ENCODE measurements at regions not wholly inside any gene's neighbourhood (a gene's known extent, or its start where the extent isn't known, plus 50 kb on each side); places are given as distances from the start of the nearest gene placed in this dataset.

GRCh38 chr2:163467251-163467630 lies 268.6 kb downstream of the FIGN start:
- no peaks in the 10 kb centered on the region for H3K4me1 ChIP-seq
- DNase-seq (no peak), ATAC-seq (no peak)
- H3K27me3 ChIP-seq (ENCODE audit: low read depth), result no peaks in the 10 kb centered on the region
- intact Hi-C loops (cut with DNase I), result no loop called here
- H3K27ac ChIP-seq, result no peak overlapping the region
- no peaks in the 10 kb centered on the region for H3K9me3 ChIP-seq
- no peak overlapping the region for H3K4me3 ChIP-seq
- H3K36me3 ChIP-seq, result no peaks in the 10 kb centered on the region
- no peak for TF ChIP-seq CTCF (IDR thresholded peaks at IDR 0.05)

- Histone ChIP-seq H3K4me1 (no peaks in the 10 kb centered on the region), H3K36me3 (no peaks in the 10 kb centered on the region), H3K27ac (no peak overlapping the region), H3K4me3 (no peak overlapping the region), H3K9me3 (no peaks in the 10 kb centered on the region), H3K27me3 (ENCODE audit: low read depth) (no peaks in the 10 kb centered on the region)
- intact Hi-C loops (cut with DNase I), result no loop called here
- ATAC-seq (no peak), DNase-seq (no peak)
- no peak for TF ChIP-seq CTCF (IDR thresholded peaks at IDR 0.05)
Measured at GRCh38 chr2:163466331-163467250, 269.2 kb downstream of the FIGN start.

DNA sequence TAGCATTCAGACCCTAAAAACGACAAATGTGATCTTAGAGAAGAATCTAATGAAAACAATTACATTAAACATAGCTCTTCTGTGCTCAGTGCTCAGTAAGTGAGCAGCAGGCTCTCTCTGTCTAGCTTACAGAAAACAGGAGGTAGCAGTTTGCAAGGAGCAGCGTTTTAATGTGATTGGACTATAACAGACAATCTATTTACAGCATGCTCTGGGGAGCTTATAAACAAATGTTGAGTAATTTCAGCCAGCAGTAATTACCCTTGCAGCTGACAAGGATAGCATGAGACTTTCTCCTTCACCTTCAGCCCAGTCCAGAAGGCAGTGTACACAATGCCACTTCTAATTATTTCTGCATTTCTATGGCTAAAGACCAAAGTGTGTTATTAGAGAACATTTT lies 270.4 kb downstream of the FIGN start:
- DNase-seq (no peak), ATAC-seq (no peak)
- Histone ChIP-seq H3K4me3 (no peak overlapping the region), H3K9me3 (no peaks in the 10 kb centered on the region), H3K27ac (no peak overlapping the region), H3K36me3 (no peaks in the 10 kb centered on the region), H3K27me3 (ENCODE audit: low read depth) (no peaks in the 10 kb centered on the region), H3K4me1 (no peaks in the 10 kb centered on the region)
- no peak for TF ChIP-seq CTCF (IDR thresholded peaks at IDR 0.05)
- intact Hi-C loops (cut with DNase I), result no loop called here

DNA sequence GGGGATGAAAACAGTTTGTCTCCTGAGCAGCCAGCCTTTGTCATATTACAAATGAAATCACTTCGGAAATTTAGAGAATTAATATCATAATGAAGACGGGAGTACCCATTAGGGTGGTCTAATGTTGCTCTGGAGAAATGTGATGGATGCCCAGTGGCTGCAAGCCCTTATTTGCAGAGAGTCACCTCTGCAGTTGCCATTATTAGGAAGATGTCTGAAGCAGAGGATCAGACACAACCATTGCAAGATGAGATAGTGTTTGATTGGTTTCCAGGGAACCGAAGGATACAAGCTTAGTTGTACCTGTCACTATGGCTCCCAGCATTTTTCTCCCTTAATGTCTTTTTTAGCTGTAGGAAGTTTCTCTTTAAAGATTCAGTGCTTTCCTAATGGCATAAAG lies 272.4 kb downstream of the FIGN start:
- H3K27me3 ChIP-seq (ENCODE audit: low read depth), result no peaks in the 10 kb centered on the region
- H3K9me3 ChIP-seq, result no peaks in the 10 kb centered on the region
- no peak overlapping the region for H3K4me3 ChIP-seq
- no peaks in the 10 kb centered on the region for H3K36me3 ChIP-seq
- H3K4me1 ChIP-seq, result no peaks in the 10 kb centered on the region
- no peak overlapping the region for H3K27ac ChIP-seq
- no peak for ATAC-seq
- no peak for DNase-seq
- no peak for TF ChIP-seq CTCF (IDR thresholded peaks at IDR 0.05)
- intact Hi-C loops (cut with DNase I), result no loop called here

DNA sequence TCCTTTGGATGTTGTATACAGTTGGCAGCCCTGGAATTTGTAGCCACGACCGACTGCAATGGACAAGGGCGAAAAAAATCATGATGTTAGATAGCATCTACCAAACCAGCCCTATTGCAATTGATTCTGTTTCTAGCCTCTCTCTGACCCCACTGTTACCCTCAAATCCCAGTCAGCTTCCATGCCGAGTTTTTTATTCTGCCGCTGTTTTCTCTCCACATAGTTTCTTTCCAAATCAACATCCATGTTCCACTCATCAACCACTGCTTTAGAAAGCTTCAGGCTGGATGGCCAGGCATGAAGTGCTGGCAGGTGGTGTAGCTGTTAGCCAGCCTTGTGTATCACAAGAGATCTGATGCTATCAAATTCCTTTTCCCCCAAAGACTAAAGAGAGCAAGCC lies 272.8 kb downstream of the FIGN start:
- no peaks in the 10 kb centered on the region for H3K9me3 ChIP-seq
- DNase-seq (no peak), ATAC-seq (no peak)
- no peaks in the 10 kb centered on the region for H3K27me3 ChIP-seq (ENCODE audit: low read depth)
- TF ChIP-seq CTCF (IDR thresholded peaks at IDR 0.05), result no peak
- no peak overlapping the region for H3K4me3 ChIP-seq
- H3K36me3 ChIP-seq, result no peaks in the 10 kb centered on the region
- intact Hi-C loops (cut with DNase I), result no loop called here
- no peak overlapping the region for H3K27ac ChIP-seq
- H3K4me1 ChIP-seq, result no peaks in the 10 kb centered on the region
